CD14-positive monocyte (primary cell): ENCODE measurements at regions not wholly inside any gene's neighbourhood (a gene's known extent, or its start where the extent isn't known, plus 50 kb on each side); places are given as distances from the start of the nearest gene placed in this dataset.

Experiments
- DNase-seq, 3 donors: peaks; one replicate each; pipeline ENCODE4 v3.0.0-alpha.2; 2011 to 2022
- H2AFZ ChIP-seq: 2 replicates; pipeline ENCODE4 v1.6.0; 2012; ENCODE audit warnings: mild to moderate bottlenecking, low read depth, low read length, inconsistent platforms; ENCODE audit not compliant: insufficient read depth, poor library complexity, severe bottlenecking
- H3K27ac ChIP-seq, 2 donors: 1 replicate in 1 of 2; 2 replicates in 1 of 2; pipeline ENCODE4 v1.5.1; 2012 to 2013; ENCODE audit warnings: low read length in 2 of 2, control low read depth in 1 of 2, inconsistent platforms in 1 of 2, low read depth in 1 of 2, mild to moderate bottlenecking in 1 of 2
- H3K27me3 ChIP-seq, 2 donors: one replicate each; pipeline versions ENCODE4 v1.6.0 to v1.6.1; 2011 to 2013; ENCODE audit warnings: low read length in 2 of 2; ENCODE audit not compliant: control insufficient read depth in 2 of 2, insufficient read depth in 2 of 2
- H3K36me3 ChIP-seq, 2 donors: replicated peaks in 1 of 2; 1 replicate in 1 of 2; 2 replicates in 1 of 2; pipeline versions ENCODE4 v1.5.1 to v1.6.1; 2012 to 2013; ENCODE audit warnings: low read length in 2 of 2, control low read depth in 1 of 2, inconsistent platforms in 1 of 2, mild to moderate bottlenecking in 1 of 2; ENCODE audit not compliant: insufficient read depth in 2 of 2, control insufficient read depth in 1 of 2
- H3K4me1 ChIP-seq, 2 donors: 1 replicate in 1 of 2; 2 replicates in 1 of 2; pipeline versions ENCODE4 v1.5.1 to v1.6.1; 2012 to 2013; ENCODE audit warnings: low read length in 2 of 2, control low read depth in 1 of 2, inconsistent platforms in 1 of 2, mild to moderate bottlenecking in 1 of 2, moderate library complexity in 1 of 2; ENCODE audit not compliant: insufficient read depth in 2 of 2, control insufficient read depth in 1 of 2
- H3K4me2 ChIP-seq: replicated peaks from 2 replicates; pipeline ENCODE3; 2012; ENCODE audit warnings: low read length, moderate library complexity, mild to moderate bottlenecking; ENCODE audit not compliant: poor library complexity, severe bottlenecking; ENCODE audit errors: extremely low read depth
- H3K4me3 ChIP-seq, 3 experiments: fragments of 200-600 bp in 1 of 3; sonication (generic) in 1 of 3; replicated peaks in 1 of 3; 1 replicate in 2 of 3; 2 replicates in 1 of 3; pipeline ENCODE4 v1.5.1; 2011 to 2013; ENCODE audit warnings: low read length in 3 of 3, mild to moderate bottlenecking in 3 of 3, control low read depth in 2 of 3, low read depth in 2 of 3, inconsistent platforms in 1 of 3, moderate library complexity in 1 of 3
- H3K79me2 ChIP-seq: 2 replicates; pipeline ENCODE4 v1.6.0; 2012; ENCODE audit warnings: mild to moderate bottlenecking, control low read depth, inconsistent platforms, low read length, moderate library complexity; ENCODE audit not compliant: insufficient read depth
- H3K9ac ChIP-seq: 2 replicates; pipeline ENCODE4 v1.6.0; 2017; ENCODE audit warnings: low read length, mild to moderate bottlenecking; ENCODE audit not compliant: insufficient read depth, poor library complexity, severe bottlenecking
- H3K9me3 ChIP-seq, 2 donors: replicated peaks in 1 of 2; 1 replicate in 1 of 2; 2 replicates in 1 of 2; pipeline versions ENCODE4 v1.5.1 to v1.6.1; 2012 to 2013; ENCODE audit warnings: low read length in 2 of 2, control low read depth in 1 of 2; ENCODE audit not compliant: control insufficient read depth in 1 of 2, insufficient read depth in 1 of 2
- H4K20me1 ChIP-seq: 2 replicates; pipeline ENCODE4 v1.6.0; 2012; ENCODE audit warnings: mild to moderate bottlenecking, low read length, control low read depth, moderate library complexity; ENCODE audit not compliant: insufficient read depth
- H3K27ac Mint-ChIP-seq, 7 donors: one replicate each; pipeline ENCODE4 v1.8.0; 2020; ENCODE audit warnings: mild to moderate bottlenecking in 7 of 7, mixed read lengths in 7 of 7, moderate library complexity in 6 of 7, inconsistent platforms in 2 of 7
- H3K27me3 Mint-ChIP-seq, 3 donors: one replicate each; pipeline ENCODE4 v1.8.0; 2021 to 2022; ENCODE audit warnings: low read depth in 3 of 3, mild to moderate bottlenecking in 3 of 3, mixed read lengths in 3 of 3, moderate library complexity in 3 of 3, inconsistent platforms in 1 of 3
- H3K36me3 Mint-ChIP-seq, 2 donors: one replicate each; pipeline ENCODE4 v1.8.0; 2020; ENCODE audit warnings: mixed read lengths in 2 of 2, inconsistent platforms in 1 of 2, mild to moderate bottlenecking in 1 of 2
- H3K4me1 Mint-ChIP-seq: one replicate; pipeline ENCODE4 v1.8.0; 2020; ENCODE audit warnings: mild to moderate bottlenecking, mixed read lengths
- H3K4me3 Mint-ChIP-seq, 2 donors: one replicate each; pipeline ENCODE4 v1.8.0; 2020; ENCODE audit warnings: mild to moderate bottlenecking in 2 of 2, mixed read lengths in 2 of 2, moderate library complexity in 1 of 2
- H3K9me3 Mint-ChIP-seq, 7 donors: one replicate each; pipeline ENCODE4 v1.8.0; 2020 to 2022; ENCODE audit warnings: mixed read lengths in 7 of 7, mild to moderate bottlenecking in 6 of 7, moderate library complexity in 6 of 7, inconsistent platforms in 2 of 7
- WGBS: methylation state at CpG from one replicate; pipeline ENCODE4 v1.1.5; 2013; ENCODE audit warnings: missing lambda C conversion rate; ENCODE audit not compliant: insufficient coverage; 5-methylcytosine and 5-hydroxymethylcytosine counted together
- intact Hi-C, 2 donors: fragments of 100-400 bp; cut with micrococcal nuclease; formaldehyde crosslinking; loops; one replicate each; pipeline versions ENCODE4 v1.15.0 to v1.15.1; 2023
- TF ChIP-seq, protein P1 (sequence below): fragments of 200-600 bp; IDR thresholded peaks from one replicate; pipeline ENCODE4 v1.8.0; 2022; ENCODE audit warnings: antibody characterized with exemption, mild to moderate bottlenecking

DNA sequence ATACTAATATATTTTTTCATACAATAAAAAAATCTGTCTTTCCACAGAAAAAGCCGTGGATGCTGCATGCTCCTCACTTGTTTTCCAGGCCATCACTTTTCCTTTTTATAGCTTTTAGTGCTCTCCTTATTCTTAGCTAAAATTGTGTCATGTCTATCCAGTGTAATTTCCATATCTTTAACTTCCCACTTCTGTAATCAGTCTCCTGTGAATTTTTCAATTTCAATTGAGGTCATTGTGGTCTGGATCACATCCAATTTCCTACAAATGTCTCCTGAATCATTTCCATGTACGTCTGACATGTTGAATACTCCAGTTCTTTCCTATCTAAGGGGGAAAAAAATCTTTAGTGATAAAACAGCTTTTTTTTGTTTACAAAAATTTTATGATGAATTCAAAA lies 838.2 kb upstream of the B3GALT2 start:
- no peak overlapping the region for H3K4me3 ChIP-seq
- no peaks in the 10 kb centered on the region for H3K27me3 ChIP-seq
- no peak overlapping the region for H3K9ac ChIP-seq
- intact Hi-C loops = no loop called here
- Mint-ChIP-seq H3K4me3 (no peak overlapping the region), H3K4me1 (peaks cover 2% of the 10 kb centered on the region), H3K27me3 (peaks cover 0 to 1% (median 0%) of the 10 kb centered on the region in 3 donors), H3K36me3 (no peaks in the 10 kb centered on the region), H3K27ac (no peak overlapping the region), H3K9me3 (peaks cover 2 to 15% (median 8%) of the 10 kb centered on the region in 7 donors)
- H2AFZ ChIP-seq = no peak overlapping the region
- 36% methylated on average over 1 of the region's 2 CpGs for WGBS
- DNase-seq = no peak
- no peaks in the 10 kb centered on the region for H3K79me2 ChIP-seq
- H3K36me3 ChIP-seq = no peaks in the 10 kb centered on the region
- H3K27ac ChIP-seq = no peak overlapping the region
- H3K4me1 ChIP-seq = no peaks in the 10 kb centered on the region
- TF ChIP-seq, protein P1, sequence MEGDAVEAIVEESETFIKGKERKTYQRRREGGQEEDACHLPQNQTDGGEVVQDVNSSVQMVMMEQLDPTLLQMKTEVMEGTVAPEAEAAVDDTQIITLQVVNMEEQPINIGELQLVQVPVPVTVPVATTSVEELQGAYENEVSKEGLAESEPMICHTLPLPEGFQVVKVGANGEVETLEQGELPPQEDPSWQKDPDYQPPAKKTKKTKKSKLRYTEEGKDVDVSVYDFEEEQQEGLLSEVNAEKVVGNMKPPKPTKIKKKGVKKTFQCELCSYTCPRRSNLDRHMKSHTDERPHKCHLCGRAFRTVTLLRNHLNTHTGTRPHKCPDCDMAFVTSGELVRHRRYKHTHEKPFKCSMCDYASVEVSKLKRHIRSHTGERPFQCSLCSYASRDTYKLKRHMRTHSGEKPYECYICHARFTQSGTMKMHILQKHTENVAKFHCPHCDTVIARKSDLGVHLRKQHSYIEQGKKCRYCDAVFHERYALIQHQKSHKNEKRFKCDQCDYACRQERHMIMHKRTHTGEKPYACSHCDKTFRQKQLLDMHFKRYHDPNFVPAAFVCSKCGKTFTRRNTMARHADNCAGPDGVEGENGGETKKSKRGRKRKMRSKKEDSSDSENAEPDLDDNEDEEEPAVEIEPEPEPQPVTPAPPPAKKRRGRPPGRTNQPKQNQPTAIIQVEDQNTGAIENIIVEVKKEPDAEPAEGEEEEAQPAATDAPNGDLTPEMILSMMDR = no peak
- H3K9me3 ChIP-seq = peaks cover 5 to 8% of the 10 kb centered on the region in 2 donors
- H4K20me1 ChIP-seq = no peaks in the 10 kb centered on the region
- H3K4me2 ChIP-seq = no peak overlapping the region

DNA sequence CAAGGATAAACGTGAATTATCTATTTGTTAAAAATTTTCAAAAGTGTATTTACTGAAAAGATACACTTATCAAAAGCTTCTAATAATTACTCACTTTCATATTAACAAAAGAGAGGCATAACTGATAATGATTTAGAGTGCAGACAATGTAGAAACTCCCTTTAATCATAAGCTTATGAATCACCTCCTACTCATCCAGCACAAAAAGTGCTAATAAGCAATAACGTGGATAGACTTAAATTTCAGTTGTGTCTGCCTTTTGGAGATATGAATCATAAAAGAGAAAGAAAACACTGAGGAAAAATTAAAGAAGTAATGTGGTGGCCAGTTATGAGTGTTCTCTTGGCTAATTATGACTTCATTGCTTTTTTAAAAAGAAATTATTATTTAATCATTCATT lies 827.6 kb upstream of the B3GALT2 start:
- DNase-seq = no peak
- intact Hi-C loops = no loop called here
- H3K9me3 Mint-ChIP-seq = peaks cover 3 to 14% (median 5%) of the 10 kb centered on the region in 7 donors
- H3K9ac ChIP-seq = no peak overlapping the region
- no peaks in the 10 kb centered on the region for H3K36me3 ChIP-seq
- no peaks in the 10 kb centered on the region for H3K4me1 ChIP-seq
- TF ChIP-seq, protein P1 = no peak
- no peaks in the 10 kb centered on the region for H3K36me3 Mint-ChIP-seq
- H3K9me3 ChIP-seq = peaks cover 3 to 17% of the 10 kb centered on the region in 2 donors
- H3K27me3 ChIP-seq = no peaks in the 10 kb centered on the region
- no peaks in the 10 kb centered on the region for H3K79me2 ChIP-seq
- no peak overlapping the region for H2AFZ ChIP-seq
- no CpG with 5 or more reads among the region's 2 CpGs for WGBS
- H3K4me3 Mint-ChIP-seq = no peak overlapping the region
- no peak overlapping the region for H3K27ac Mint-ChIP-seq
- no peak overlapping the region for H3K4me3 ChIP-seq
- no peak overlapping the region for H3K27ac ChIP-seq
- H3K27me3 Mint-ChIP-seq = peaks cover 0 to 2% (median 1%) of the 10 kb centered on the region in 3 donors
- H3K4me1 Mint-ChIP-seq = no peaks in the 10 kb centered on the region
- no peak overlapping the region for H3K4me2 ChIP-seq
- H4K20me1 ChIP-seq = no peaks in the 10 kb centered on the region
